H1 (cell line): ENCODE measurements at regions not wholly inside any gene's neighbourhood (a gene's known extent, or its start where the extent isn't known, plus 50 kb on each side); places are given as distances from the start of the nearest gene placed in this dataset.

ENCODE experiments used
- CTCF ChIA-PET: fragments of 300-600 bp; sonication (Branson Sonifier 250); formaldehyde crosslinking; loops from one replicate; lab custom pipeline; 2021; ENCODE audit not compliant: partially characterized antibody; lab: Charles Lee
- POLR2A ChIA-PET: fragments of 300-600 bp; sonication (Branson Sonifier 250); formaldehyde crosslinking; loops from one replicate; lab custom pipeline; 2021; ENCODE audit warnings: inconsistent platforms; ENCODE audit not compliant: partially characterized antibody; lab: Charles Lee
- DNase-seq, 2 experiments: peaks; one replicate each; pipeline versions ENCODE4 v3.0.0 to v3.0.0-alpha.2; 2010 to 2022; ENCODE audit warnings: low spot score in 2 of 2, low read depth in 1 of 2, mixed read lengths in 1 of 2
- FAIRE-seq: peaks from 2 replicates; lab custom pipeline; 2011; peaks lifted over from hg19 to GRCh38; lab: Jason Lieb, UNC
- H2AFZ ChIP-seq: 2 replicates; pipeline ENCODE4 v1.8.1; 2012; ENCODE audit warnings: low read length, inconsistent platforms
- H2AK5ac ChIP-seq: 2 replicates; pipeline ENCODE4 v1.6.1; 2013; ENCODE audit warnings: low read depth, low read length
- H2BK120ac ChIP-seq: replicated peaks from 2 replicates; pipeline ENCODE3; 2013; ENCODE audit warnings: low read depth, low read length, inconsistent platforms
- H2BK12ac ChIP-seq: 2 replicates; pipeline ENCODE4 v1.6.1; 2013; ENCODE audit warnings: low read depth, low read length
- H2BK15ac ChIP-seq: 2 replicates; pipeline ENCODE4 v1.6.1; 2013; ENCODE audit warnings: low read length
- H2BK20ac ChIP-seq: 2 replicates; pipeline ENCODE4 v1.6.1; 2013; ENCODE audit warnings: low read length
- H2BK5ac ChIP-seq: 2 replicates; pipeline ENCODE4 v1.6.1; 2013; ENCODE audit warnings: low read depth, low read length
- H3K14ac ChIP-seq: 2 replicates; pipeline ENCODE4 v1.6.1; 2013; ENCODE audit warnings: inconsistent platforms; ENCODE audit not compliant: insufficient read length
- H3K18ac ChIP-seq: 2 replicates; pipeline ENCODE4 v1.6.1; 2013; ENCODE audit warnings: low read length; ENCODE audit errors: extremely low read depth
- H3K23ac ChIP-seq: 2 replicates; pipeline ENCODE4 v1.6.1; 2013; ENCODE audit warnings: inconsistent platforms; ENCODE audit not compliant: insufficient read length
- H3K23me2 ChIP-seq: 2 replicates; pipeline ENCODE4 v1.6.1; 2013; ENCODE audit warnings: low read depth, low read length
- H3K27ac ChIP-seq: 2 replicates; pipeline ENCODE4 v1.6.1; 2011; ENCODE audit warnings: low read depth, low read length, inconsistent platforms
- H3K27me3 ChIP-seq, 4 experiments: replicated peaks in 1 of 4; 1 replicate in 1 of 4; 2 replicates in 3 of 4; pipeline versions ENCODE4 v1.6.1 to v1.8.1; 2011 to 2013; ENCODE audit warnings: low read length in 3 of 4, mild to moderate bottlenecking in 3 of 4, inconsistent platforms in 2 of 4, mixed read lengths in 2 of 4, moderate library complexity in 1 of 4; ENCODE audit not compliant: control insufficient read depth in 3 of 4, insufficient read depth in 3 of 4; ENCODE audit errors: extremely low read depth in 1 of 4
- H3K36me3 ChIP-seq, 4 experiments: 2 replicates each; pipeline versions ENCODE4 v1.6.1 to v1.8.1; 2011 to 2013; ENCODE audit warnings: mild to moderate bottlenecking in 4 of 4, low read length in 3 of 4, moderate library complexity in 2 of 4, control low read depth in 1 of 4, inconsistent platforms in 1 of 4; ENCODE audit not compliant: insufficient read depth in 4 of 4, control insufficient read depth in 2 of 4
- H3K4ac ChIP-seq: replicated peaks from 2 replicates; pipeline ENCODE3; 2013; ENCODE audit warnings: low read length, low read depth, mixed read lengths, inconsistent platforms; ENCODE audit not compliant: insufficient read length
- H3K4me1 ChIP-seq, 4 experiments: replicated peaks in 1 of 4; 1 replicate in 1 of 4; 2 replicates in 3 of 4; pipeline versions ENCODE4 v1.6.1 to v1.8.1; 2011 to 2013; ENCODE audit warnings: low read length in 3 of 4, inconsistent platforms in 2 of 4, mixed read lengths in 1 of 4; ENCODE audit not compliant: insufficient read depth in 4 of 4, control insufficient read depth in 3 of 4
- H3K4me2 ChIP-seq, 2 experiments: 2 replicates each; pipeline versions ENCODE4 v1.6.1 to v1.8.1; 2011 to 2013; ENCODE audit warnings: low read depth in 2 of 2, low read length in 2 of 2, control low read depth in 1 of 2, inconsistent platforms in 1 of 2, mild to moderate bottlenecking in 1 of 2; ENCODE audit not compliant: insufficient read depth in 1 of 2
- H3K4me3 ChIP-seq, 4 experiments: fragments of 200-600, 300-600 bp in 1 of 4; sonication (generic), shearing (Covaris generic), sonication (Bioruptor Twin) in 1 of 4; 2 replicates each; pipeline versions ENCODE4 v1.5.1 to v1.8.1; 2011 to 2016; ENCODE audit warnings: low read length in 4 of 4, low read depth in 3 of 4, control low read depth in 2 of 4, inconsistent platforms in 2 of 4, mild to moderate bottlenecking in 2 of 4, mixed read lengths in 1 of 4, moderate library complexity in 1 of 4; ENCODE audit not compliant: insufficient read depth in 2 of 4; ENCODE audit errors: extremely low read depth in 1 of 4
- H3K56ac ChIP-seq: replicated peaks from 2 replicates; pipeline ENCODE3; 2013; ENCODE audit warnings: low read depth, mild to moderate bottlenecking, mixed read lengths, low read length, inconsistent platforms; ENCODE audit not compliant: insufficient read length
- H3K79me1 ChIP-seq: 2 replicates; pipeline ENCODE4 v1.6.1; 2013; ENCODE audit warnings: low read depth, low read length, control low read depth
- H3K79me2 ChIP-seq, 2 experiments: 2 replicates each; pipeline versions ENCODE4 v1.6.1 to v1.8.1; 2012 to 2013; ENCODE audit warnings: low read length in 2 of 2, mild to moderate bottlenecking in 2 of 2, inconsistent platforms in 1 of 2; ENCODE audit not compliant: insufficient read depth in 2 of 2, control insufficient read depth in 1 of 2
- H3K9ac ChIP-seq, 4 experiments: replicated peaks in 1 of 4; 1 replicate in 1 of 4; 2 replicates in 3 of 4; pipeline versions ENCODE4 v1.6.1 to v1.8.1; 2011 to 2013; ENCODE audit warnings: low read depth in 3 of 4, low read length in 3 of 4, control low read depth in 2 of 4, mild to moderate bottlenecking in 2 of 4, moderate library complexity in 2 of 4, inconsistent platforms in 1 of 4; ENCODE audit errors: extremely low read depth in 1 of 4
- H3K9me3 ChIP-seq, 2 experiments: 2 replicates each; pipeline versions ENCODE4 v1.6.1 to v1.8.1; 2012 to 2013; ENCODE audit warnings: mild to moderate bottlenecking in 2 of 2, moderate library complexity in 2 of 2, control low read depth in 1 of 2, inconsistent platforms in 1 of 2, low read depth in 1 of 2, low read length in 1 of 2, mixed read lengths in 1 of 2; ENCODE audit not compliant: insufficient read depth in 2 of 2
- H4K20me1 ChIP-seq, 2 experiments: replicated peaks in 1 of 2; 2 replicates each; pipeline versions ENCODE3 to v1.8.1; 2011 to 2013; ENCODE audit warnings: inconsistent platforms in 2 of 2, low read length in 2 of 2, mild to moderate bottlenecking in 1 of 2; ENCODE audit not compliant: insufficient read depth in 2 of 2, control insufficient read depth in 1 of 2
- H4K5ac ChIP-seq: 2 replicates; pipeline ENCODE4 v1.6.1; 2013; ENCODE audit warnings: low read length, low read depth, mixed read lengths, inconsistent platforms; ENCODE audit not compliant: insufficient read length
- H4K8ac ChIP-seq: 2 replicates; pipeline ENCODE4 v1.8.0; 2013; ENCODE audit warnings: mild to moderate bottlenecking, moderate library complexity, low read length, inconsistent platforms; ENCODE audit not compliant: insufficient read depth; ENCODE audit errors: extremely low read depth
- H4K91ac ChIP-seq: replicated peaks from 2 replicates; pipeline ENCODE3; 2013; ENCODE audit warnings: low read length, mixed read lengths, inconsistent platforms; ENCODE audit not compliant: insufficient read length
- BRCA1 ChIP-seq: IDR thresholded peaks from 2 replicates; pipeline ENCODE4 v1.6.1; 2012; ENCODE audit warnings: low read depth, low read length, improper control_type of control experiment
- CREB1 ChIP-seq: IDR thresholded peaks from 2 replicates; pipeline ENCODE4 v1.6.1; 2012; ENCODE audit warnings: inconsistent platforms
- FOSL1 ChIP-seq: IDR thresholded peaks from 2 replicates; pipeline ENCODE4 v1.6.1; 2011; ENCODE audit warnings: mild to moderate bottlenecking, low read depth, low read length, moderate library complexity; ENCODE audit not compliant: insufficient read depth
- GABPA ChIP-seq: IDR thresholded peaks from 2 replicates; pipeline ENCODE4 v1.6.1; 2011; ENCODE audit warnings: mild to moderate bottlenecking, low read length, moderate library complexity, borderline replicate concordance; ENCODE audit not compliant: insufficient read depth
- HDAC6 ChIP-seq: IDR thresholded peaks from one replicate; pipeline ENCODE4 v1.7.1; 2012; ENCODE audit warnings: low read depth, mild to moderate bottlenecking, inconsistent platforms, low read length, moderate library complexity
- POLR2AphosphoS5 ChIP-seq: IDR thresholded peaks from 2 replicates; pipeline ENCODE4 v1.6.1; 2011; ENCODE audit warnings: low read depth, low read length
- RNF2 ChIP-seq: fragments of 200-900, 300-1000 bp; sonication (generic); IDR thresholded peaks from 2 replicates; pipeline ENCODE4 v1.7.1; 2016; ENCODE audit warnings: borderline replicate concordance, low read depth, mild to moderate bottlenecking, antibody characterized with exemption, low read length; ENCODE audit not compliant: poor library complexity, severe bottlenecking; ENCODE audit errors: missing control alignments
- RXRA ChIP-seq: IDR thresholded peaks from 2 replicates; pipeline ENCODE4 v1.6.1; 2011; ENCODE audit warnings: low read depth, mild to moderate bottlenecking, low read length, moderate library complexity; ENCODE audit not compliant: insufficient read depth
- SP1 ChIP-seq: IDR thresholded peaks from 2 replicates; pipeline ENCODE4 v1.6.1; 2011; ENCODE audit warnings: low read depth, low read length
- TAF1 ChIP-seq: IDR thresholded peaks from 2 replicates; pipeline ENCODE4 v1.6.1; 2011; ENCODE audit warnings: mild to moderate bottlenecking, low read depth, low read length
- TEAD4 ChIP-seq: IDR thresholded peaks from 2 replicates; pipeline ENCODE4 v1.6.1; 2012; ENCODE audit warnings: low read depth, low read length, inconsistent platforms, mixed read lengths
- WGBS, 2 experiments: shearing (Covaris generic) in 1 of 2; methylation state at CpG; one replicate each; pipeline versions ENCODE4 v1.1.6 to v1.1.7; 2013 to 2015; ENCODE audit warnings: low lambda C conversion rate in 2 of 2, mixed read lengths in 2 of 2, inconsistent platforms in 1 of 2, low coverage in 1 of 2, missing lambda C conversion rate in 1 of 2; ENCODE audit not compliant: insufficient replicate concordance in 2 of 2, insufficient coverage in 1 of 2, insufficient read length in 1 of 2; ENCODE audit errors: extremely low coverage in 1 of 2, missing lambda C conversion rate in 1 of 2; 5-methylcytosine and 5-hydroxymethylcytosine counted together

DNA sequence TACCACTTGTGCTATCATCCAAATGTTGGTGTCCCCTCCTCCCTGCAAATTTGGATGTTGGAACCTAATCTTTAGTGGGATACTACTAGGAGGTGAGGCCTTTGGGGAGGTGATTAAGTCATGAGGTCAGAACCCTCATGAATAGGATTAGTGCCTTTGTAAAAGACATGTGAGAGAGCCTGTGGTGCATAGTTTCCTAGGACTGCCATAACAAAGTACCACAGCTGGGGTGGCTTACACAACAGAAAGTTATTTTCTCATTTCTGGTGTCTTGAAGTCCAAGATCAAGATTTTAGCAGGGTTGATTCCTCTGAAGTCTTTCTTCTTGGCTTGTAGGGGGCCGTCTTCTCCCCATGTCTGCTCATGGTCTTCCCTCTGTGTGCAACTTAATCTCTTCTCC lies 562.6 kb upstream of the ARGLU1 start:
- no peak overlapping the region for H3K4ac ChIP-seq
- 81% methylated on average over 1 of the region's 1 CpG; no CpG with 5 or more reads in 1 of the 2 experiments for WGBS, 2 experiments
- no peak overlapping the region for H2AFZ ChIP-seq
- no peaks in the 10 kb centered on the region for H3K36me3 ChIP-seq
- no peaks in the 10 kb centered on the region for H3K4me1 ChIP-seq
- no peak overlapping the region for H3K14ac ChIP-seq
- H2AK5ac ChIP-seq: no peak overlapping the region
- no peak for FAIRE-seq
- H3K4me2 ChIP-seq: no peak overlapping the region
- no peak overlapping the region for H4K91ac ChIP-seq
- H2BK15ac ChIP-seq: no peak overlapping the region
- ChIA-PET CTCF (no interaction called here), POLR2A (interaction anchor here (0.6 kb wide), 1 partner anchor 818 kb away, joined by 3 read pairs; no protein-coding TSS in a partner anchor)
- H2BK5ac ChIP-seq: no peak overlapping the region
- H2BK120ac ChIP-seq: no peak overlapping the region
- H3K4me3 ChIP-seq: no peak overlapping the region
- no peaks in the 10 kb centered on the region; a peak in 1 of 4 replicates for H3K9me3 ChIP-seq
- no peak overlapping the region for H2BK12ac ChIP-seq
- H3K9ac ChIP-seq: no peak overlapping the region
- no peak overlapping the region for H3K18ac ChIP-seq
- H4K20me1 ChIP-seq: no peaks in the 10 kb centered on the region
- no peaks in the 10 kb centered on the region for H3K79me2 ChIP-seq
- no peaks in the 10 kb centered on the region; the same call in 1 of the 2 replicates for H3K23me2 ChIP-seq
- TF ChIP-seq BRCA1 (no peak), TEAD4 (no peak), GABPA (no peak), HDAC6 (no peak), CREB1 (no peak), RNF2 (no peak), SP1 (no peak), POLR2AphosphoS5 (no peak), RXRA (no peak), TAF1 (no peak), FOSL1 (no peak)
- TF ChIP-seq, all 59 proteins: peak for 0
- no peak for DNase-seq
- Histone ChIP-seq H3K23ac (no peak overlapping the region), H3K79me1 (no peaks in the 10 kb centered on the region), H2BK20ac (no peak overlapping the region), H4K8ac (no peak overlapping the region), H4K5ac (no peak overlapping the region), H3K27me3 (no peaks in the 10 kb centered on the region), H3K56ac (no peak overlapping the region), H3K27ac (no peak overlapping the region)
